ENCODE measurements at regions not wholly inside any gene's neighbourhood (a gene's known extent, or its start where the extent isn't known, plus 50 kb on each side); places are given as distances from the start of the nearest gene placed in this dataset.

DNA sequence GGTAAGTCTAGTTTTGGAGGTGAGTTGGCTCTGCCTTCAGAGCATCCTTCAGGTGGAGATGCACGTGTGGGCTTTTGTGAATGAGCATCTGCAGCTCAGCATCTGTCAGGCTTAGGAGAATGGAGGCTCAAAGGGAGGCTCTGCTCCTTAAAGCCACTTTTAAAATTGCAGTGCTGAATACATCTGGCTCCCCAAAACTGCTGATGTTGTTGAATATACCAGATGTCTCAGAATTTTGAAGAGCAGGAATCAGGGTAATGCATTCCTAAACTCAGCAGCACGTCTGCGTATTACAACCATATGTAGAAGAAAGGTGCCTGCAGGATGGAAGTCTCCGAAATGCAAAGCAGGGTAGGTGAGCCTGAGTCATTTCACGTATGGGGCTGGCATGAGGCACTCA is 106.5 kb upstream of the EFEMP1 start:
- TF ChIP-seq, protein P1, sequence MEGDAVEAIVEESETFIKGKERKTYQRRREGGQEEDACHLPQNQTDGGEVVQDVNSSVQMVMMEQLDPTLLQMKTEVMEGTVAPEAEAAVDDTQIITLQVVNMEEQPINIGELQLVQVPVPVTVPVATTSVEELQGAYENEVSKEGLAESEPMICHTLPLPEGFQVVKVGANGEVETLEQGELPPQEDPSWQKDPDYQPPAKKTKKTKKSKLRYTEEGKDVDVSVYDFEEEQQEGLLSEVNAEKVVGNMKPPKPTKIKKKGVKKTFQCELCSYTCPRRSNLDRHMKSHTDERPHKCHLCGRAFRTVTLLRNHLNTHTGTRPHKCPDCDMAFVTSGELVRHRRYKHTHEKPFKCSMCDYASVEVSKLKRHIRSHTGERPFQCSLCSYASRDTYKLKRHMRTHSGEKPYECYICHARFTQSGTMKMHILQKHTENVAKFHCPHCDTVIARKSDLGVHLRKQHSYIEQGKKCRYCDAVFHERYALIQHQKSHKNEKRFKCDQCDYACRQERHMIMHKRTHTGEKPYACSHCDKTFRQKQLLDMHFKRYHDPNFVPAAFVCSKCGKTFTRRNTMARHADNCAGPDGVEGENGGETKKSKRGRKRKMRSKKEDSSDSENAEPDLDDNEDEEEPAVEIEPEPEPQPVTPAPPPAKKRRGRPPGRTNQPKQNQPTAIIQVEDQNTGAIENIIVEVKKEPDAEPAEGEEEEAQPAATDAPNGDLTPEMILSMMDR (IDR thresholded peaks at IDR 0.05), result no peak
- TF ChIP-seq POLR2A (IDR thresholded peaks at IDR 0.05; ENCODE audit: low read depth) (no peak), POLR2AphosphoS5 (IDR thresholded peaks at IDR 0.05) (no peak)
